Adipocyte (in vitro differentiated cells): ENCODE measurements at regions not wholly inside any gene's neighbourhood (a gene's known extent, or its start where the extent isn't known, plus 50 kb on each side); places are given as distances from the start of the nearest gene placed in this dataset.
A peak's percentile ranks its signal among the peaks of the same experiment; 100 is the strongest.
"Not testable (repeated sequence)": the region's sequence is repeated elsewhere in the genome, so short reads cannot be mapped to it uniquely, and the experiment has no call there.

Experiments used
- DNase-seq: peaks from one replicate; pipeline ENCODE4 v3.0.0-alpha.2; 2015; ENCODE audit warnings: low read depth
- H3K27me3 ChIP-seq: replicated peaks from 2 replicates; pipeline ENCODE4 v1.7.0; 2013; ENCODE audit warnings: mild to moderate bottlenecking, low read length, moderate library complexity; ENCODE audit not compliant: control insufficient read depth, insufficient read depth
- H3K36me3 ChIP-seq: 2 replicates; pipeline ENCODE4 v1.7.0; 2013; ENCODE audit warnings: low read length, mild to moderate bottlenecking, moderate library complexity; ENCODE audit not compliant: control insufficient read depth, insufficient read depth, severe bottlenecking
- H3K4me1 ChIP-seq: 2 replicates; pipeline ENCODE4 v1.7.0; 2013; ENCODE audit warnings: mild to moderate bottlenecking, low read length, moderate library complexity; ENCODE audit not compliant: control insufficient read depth, insufficient read depth
- H3K4me3 ChIP-seq: 2 replicates; pipeline ENCODE4 v1.7.0; 2013; ENCODE audit warnings: mild to moderate bottlenecking, low read length, moderate library complexity
- H3K9ac ChIP-seq: 2 replicates; pipeline ENCODE4 v1.7.0; 2013; ENCODE audit warnings: mild to moderate bottlenecking, low read length, moderate library complexity
- H3K9me3 ChIP-seq: 2 replicates; pipeline ENCODE4 v1.7.0; 2013; ENCODE audit warnings: mild to moderate bottlenecking, low read length, moderate library complexity; ENCODE audit not compliant: control insufficient read depth

GRCh38 chr5:42948961-42949347 is 91.2 kb downstream of the ANXA2R start:
- Histone ChIP-seq H3K9me3 (no peaks in the 10 kb centered on the region), H3K4me3 (peak overlapping the region; percentile 88), H3K27me3 (no peaks in the 10 kb centered on the region), H3K9ac (peak overlapping the region; percentile 88), H3K36me3 (no peaks in the 10 kb centered on the region), H3K4me1 (peaks cover 35% of the 10 kb centered on the region)
- DNase-seq: no peak

GRCh38 chr5:42944989-42945388 is 95.1 kb downstream of the ANXA2R start:
- peak; percentile 64 for DNase-seq
- no peak overlapping the region for H3K4me3 ChIP-seq

DNA sequence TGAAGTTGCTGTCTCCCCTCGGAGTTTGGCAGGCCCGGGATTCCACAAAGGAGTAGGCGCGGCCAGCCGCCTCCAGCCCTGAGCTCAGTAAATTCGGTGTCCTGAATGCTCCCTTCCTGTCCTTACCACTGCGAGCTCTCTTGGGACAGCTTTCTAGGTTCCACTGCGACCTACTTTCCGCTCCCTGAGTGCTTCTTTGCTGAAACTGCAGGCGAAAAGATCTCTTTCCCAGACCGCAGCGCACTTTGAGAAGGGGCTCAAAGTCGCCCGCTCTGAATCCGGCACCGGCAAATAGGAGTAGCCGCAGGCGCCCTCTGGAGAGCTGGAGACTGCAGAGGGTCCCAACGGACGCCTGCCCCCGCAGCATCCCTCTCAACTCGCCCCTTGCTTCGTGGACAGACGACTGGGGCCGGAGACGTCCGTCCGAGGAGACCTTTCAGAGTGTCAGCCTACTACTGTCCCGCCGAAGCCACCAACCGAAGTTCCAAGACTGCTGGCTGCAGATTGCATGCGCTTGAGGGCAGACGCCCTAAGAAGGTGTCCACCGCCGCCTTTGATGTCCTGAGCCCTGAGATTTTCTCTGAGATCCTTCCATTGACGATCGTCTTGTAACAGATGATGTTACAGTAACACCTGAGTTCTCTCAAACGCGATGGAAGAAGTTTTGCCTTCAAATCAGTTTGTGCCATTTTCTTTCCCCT is 96.0 kb downstream of the ANXA2R start:
- H3K27me3 ChIP-seq: no peaks in the 10 kb centered on the region
- peaks cover 20% of the 10 kb centered on the region for H3K4me1 ChIP-seq
- peak overlapping the region; percentile 48 for H3K9ac ChIP-seq
- no peaks in the 10 kb centered on the region for H3K9me3 ChIP-seq
- no peaks in the 10 kb centered on the region for H3K36me3 ChIP-seq
- H3K4me3 ChIP-seq: peak overlapping the region; percentile 70
- peak; percentile 56 for DNase-seq

More at GRCh38 chr5:42944989-42945388, 95.1 kb downstream of the ANXA2R start:
- Histone ChIP-seq H3K27me3 (no peaks in the 10 kb centered on the region), H3K36me3 (no peaks in the 10 kb centered on the region), H3K9ac (no peak overlapping the region), H3K4me1 (peaks cover 29% of the 10 kb centered on the region), H3K9me3 (no peaks in the 10 kb centered on the region)

GRCh38 chr5:42940853-42941252 is 99.3 kb downstream of the ANXA2R start:
- Histone ChIP-seq H3K9ac (no peak overlapping the region), H3K4me1 (peaks cover 16% of the 10 kb centered on the region), H3K36me3 (no peaks in the 10 kb centered on the region), H3K9me3 (no peaks in the 10 kb centered on the region), H3K4me3 (no peak overlapping the region), H3K27me3 (no peaks in the 10 kb centered on the region)
- DNase-seq: peak; percentile 3

- H3K4me1 ChIP-seq, DNase-seq, H3K4me3 ChIP-seq, H3K9me3 ChIP-seq, H3K36me3 ChIP-seq, H3K27me3 ChIP-seq, H3K9ac ChIP-seq: not testable (repeated sequence)
Observed at GRCh38 chr5:42932011-42932410, 108.1 kb downstream of the ANXA2R start.

DNA sequence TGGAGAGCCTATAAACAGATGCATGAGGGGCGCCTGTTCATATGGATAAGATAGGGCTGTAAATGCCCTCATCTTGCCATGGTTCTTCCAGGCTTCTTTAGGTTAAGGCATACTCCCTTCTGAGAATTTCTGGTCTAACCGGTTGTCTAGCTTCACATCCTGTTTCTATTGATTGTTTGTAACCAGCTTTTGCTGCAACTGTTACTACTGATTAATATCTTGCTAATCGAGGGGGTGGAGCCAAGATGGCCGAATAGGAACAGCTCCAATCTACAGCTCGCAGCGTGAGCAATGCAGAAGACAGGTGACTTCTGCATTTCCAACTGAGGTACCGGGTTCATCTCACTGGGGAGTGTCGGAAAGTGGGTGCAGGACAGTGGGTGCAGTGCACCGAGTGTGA is 108.7 kb downstream of the ANXA2R start:
- not testable (repeated sequence) for H3K36me3 ChIP-seq, H3K9me3 ChIP-seq, H3K4me3 ChIP-seq, H3K4me1 ChIP-seq, DNase-seq, H3K27me3 ChIP-seq, H3K9ac ChIP-seq

DNA sequence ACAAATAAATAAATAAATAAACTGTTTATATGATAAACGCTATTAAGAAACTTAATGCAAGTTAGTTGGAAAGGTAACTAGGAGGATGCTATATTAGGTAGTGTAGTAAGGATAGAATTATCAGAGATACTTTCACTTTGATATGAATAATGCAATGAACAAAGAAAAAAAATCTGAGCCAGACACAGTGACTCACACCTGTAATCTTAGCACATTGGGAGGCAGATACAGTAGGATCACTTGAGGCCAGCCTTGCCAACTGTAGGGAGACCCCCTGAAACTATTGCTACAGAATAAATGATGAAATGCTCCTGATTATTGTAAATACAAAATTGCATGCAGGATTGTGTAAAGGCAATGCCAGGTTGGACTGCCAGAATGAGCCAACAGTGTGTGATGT is 109.2 kb downstream of the ANXA2R start:
- Histone ChIP-seq H3K9me3 (peaks cover 6% of the 10 kb centered on the region), H3K4me3 (no peak overlapping the region), H3K4me1 (no peaks in the 10 kb centered on the region), H3K36me3 (no peaks in the 10 kb centered on the region), H3K27me3 (no peaks in the 10 kb centered on the region), H3K9ac (no peak overlapping the region)
- no peak for DNase-seq

GRCh38 chr5:42929871-42930270 is 110.2 kb downstream of the ANXA2R start:
- Histone ChIP-seq H3K4me3 (no peak overlapping the region), H3K9ac (no peak overlapping the region), H3K4me1 (no peaks in the 10 kb centered on the region), H3K9me3 (peaks cover 6% of the 10 kb centered on the region), H3K27me3 (no peaks in the 10 kb centered on the region), H3K36me3 (no peaks in the 10 kb centered on the region)
- DNase-seq: no peak

DNA sequence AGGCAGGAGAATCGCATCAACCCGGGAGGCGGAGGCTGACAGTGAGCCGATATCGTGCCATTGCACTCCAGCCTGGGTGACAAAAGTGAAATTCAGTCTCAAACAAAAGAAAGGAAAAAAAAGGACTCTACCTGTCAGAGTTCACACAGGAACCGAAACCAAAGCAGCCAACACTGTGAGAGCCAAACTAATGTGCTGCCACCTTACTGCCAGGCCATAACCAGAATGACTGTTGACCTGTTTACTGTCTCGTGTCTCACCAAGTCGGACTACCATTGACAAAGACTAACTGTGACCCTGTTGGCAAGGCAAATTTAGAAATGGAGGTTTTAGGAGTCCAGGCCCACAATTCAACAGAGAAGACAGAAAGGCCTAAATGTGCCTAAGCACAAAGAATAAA is 112.4 kb downstream of the ANXA2R start:
- Histone ChIP-seq H3K9me3 (peaks cover 6% of the 10 kb centered on the region), H3K4me3 (no peak overlapping the region), H3K36me3 (no peaks in the 10 kb centered on the region), H3K9ac (no peak overlapping the region), H3K27me3 (no peaks in the 10 kb centered on the region), H3K4me1 (no peaks in the 10 kb centered on the region)
- no peak for DNase-seq

DNA sequence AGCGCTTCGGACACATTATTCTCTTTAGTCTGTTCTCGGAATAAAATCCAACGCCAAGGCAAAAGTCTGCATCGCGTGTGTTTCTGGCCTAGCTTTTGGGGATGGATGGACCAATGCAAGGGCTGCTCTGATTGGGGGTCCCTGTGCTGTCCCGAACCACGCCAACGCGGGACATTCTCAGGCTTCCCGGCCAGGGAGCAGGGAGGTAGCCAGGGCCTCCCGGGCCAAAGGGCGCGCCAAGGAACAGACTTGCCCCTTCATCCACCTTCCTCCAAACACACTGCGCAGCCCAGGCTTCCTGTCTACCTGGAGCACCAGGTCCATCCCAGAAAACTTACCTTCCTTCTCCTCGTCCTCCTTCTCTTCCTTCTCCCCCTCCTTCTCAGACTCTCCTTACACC is 113.0 kb upstream of the SELENOP start:
- no peak overlapping the region for H3K4me3 ChIP-seq
- no peak overlapping the region for H3K9ac ChIP-seq
- no peaks in the 10 kb centered on the region for H3K9me3 ChIP-seq
- no peak for DNase-seq
- no peaks in the 10 kb centered on the region for H3K4me1 ChIP-seq
- H3K27me3 ChIP-seq: no peaks in the 10 kb centered on the region
- no peaks in the 10 kb centered on the region for H3K36me3 ChIP-seq

GRCh38 chr5:42924226-42924625 is 112.5 kb upstream of the SELENOP start:
- no peaks in the 10 kb centered on the region for H3K9me3 ChIP-seq
- DNase-seq: no peak
- H3K4me3 ChIP-seq: no peak overlapping the region
- H3K9ac ChIP-seq: no peak overlapping the region
- no peaks in the 10 kb centered on the region for H3K27me3 ChIP-seq
- H3K4me1 ChIP-seq: no peaks in the 10 kb centered on the region
- H3K36me3 ChIP-seq: no peaks in the 10 kb centered on the region

GRCh38 chr5:42923710-42924109 is 112.0 kb upstream of the SELENOP start:
- no peaks in the 10 kb centered on the region for H3K36me3 ChIP-seq
- H3K9ac ChIP-seq: no peak overlapping the region
- no peaks in the 10 kb centered on the region for H3K9me3 ChIP-seq
- no peaks in the 10 kb centered on the region for H3K27me3 ChIP-seq
- no peak overlapping the region for H3K4me3 ChIP-seq
- H3K4me1 ChIP-seq: no peaks in the 10 kb centered on the region
- no peak for DNase-seq
